Ishikawa (cell line): ENCODE measurements at regions not wholly inside any gene's neighbourhood (a gene's known extent, or its start where the extent isn't known, plus 50 kb on each side); places are given as distances from the start of the nearest gene placed in this dataset.

Experiments
- CEBPB ChIP-seq: IDR thresholded peaks from 2 replicates; pipeline ENCODE4 v1.6.1; 2012
- CREB1 ChIP-seq: IDR thresholded peaks from 2 replicates; pipeline ENCODE4 v1.6.1; 2012; ENCODE audit warnings: low read depth
- EGR1 ChIP-seq: IDR thresholded peaks from 2 replicates; pipeline ENCODE4 v1.6.1; 2012
- EP300 ChIP-seq: IDR thresholded peaks from 2 replicates; pipeline ENCODE4 v1.6.1; 2012; ENCODE audit warnings: borderline replicate concordance
- NFIC ChIP-seq: IDR thresholded peaks from 2 replicates; pipeline ENCODE4 v1.6.1; 2012
- REST ChIP-seq: IDR thresholded peaks from 2 replicates; pipeline ENCODE4 v1.6.1; 2012; ENCODE audit warnings: low read depth, mild to moderate bottlenecking
- TAF1 ChIP-seq: IDR thresholded peaks from 2 replicates; pipeline ENCODE4 v1.6.1; 2012; ENCODE audit warnings: low read depth, mild to moderate bottlenecking
- TCF12 ChIP-seq: IDR thresholded peaks from 2 replicates; pipeline ENCODE4 v1.6.1; 2012; ENCODE audit warnings: low read depth

- TF ChIP-seq TAF1: no peak
- no peak for TF ChIP-seq CEBPB
- no peak for TF ChIP-seq CREB1
- TF ChIP-seq EP300: no peak
- no peak for TF ChIP-seq REST
- no peak for TF ChIP-seq EGR1
- TF ChIP-seq TCF12: no peak
- no peak for TF ChIP-seq NFIC
These were observed 318.0 kb downstream of the ZNF621 start for GRCh38 chr3:40842714-40843113.
